ENCODE measurements at regions not wholly inside any gene's neighbourhood (a gene's known extent, or its start where the extent isn't known, plus 50 kb on each side); places are given as distances from the start of the nearest gene placed in this dataset.
"Not testable (repeated sequence)": the region's sequence is repeated elsewhere in the genome, so short reads cannot be mapped to it uniquely, and the experiment has no call there.

DNA sequence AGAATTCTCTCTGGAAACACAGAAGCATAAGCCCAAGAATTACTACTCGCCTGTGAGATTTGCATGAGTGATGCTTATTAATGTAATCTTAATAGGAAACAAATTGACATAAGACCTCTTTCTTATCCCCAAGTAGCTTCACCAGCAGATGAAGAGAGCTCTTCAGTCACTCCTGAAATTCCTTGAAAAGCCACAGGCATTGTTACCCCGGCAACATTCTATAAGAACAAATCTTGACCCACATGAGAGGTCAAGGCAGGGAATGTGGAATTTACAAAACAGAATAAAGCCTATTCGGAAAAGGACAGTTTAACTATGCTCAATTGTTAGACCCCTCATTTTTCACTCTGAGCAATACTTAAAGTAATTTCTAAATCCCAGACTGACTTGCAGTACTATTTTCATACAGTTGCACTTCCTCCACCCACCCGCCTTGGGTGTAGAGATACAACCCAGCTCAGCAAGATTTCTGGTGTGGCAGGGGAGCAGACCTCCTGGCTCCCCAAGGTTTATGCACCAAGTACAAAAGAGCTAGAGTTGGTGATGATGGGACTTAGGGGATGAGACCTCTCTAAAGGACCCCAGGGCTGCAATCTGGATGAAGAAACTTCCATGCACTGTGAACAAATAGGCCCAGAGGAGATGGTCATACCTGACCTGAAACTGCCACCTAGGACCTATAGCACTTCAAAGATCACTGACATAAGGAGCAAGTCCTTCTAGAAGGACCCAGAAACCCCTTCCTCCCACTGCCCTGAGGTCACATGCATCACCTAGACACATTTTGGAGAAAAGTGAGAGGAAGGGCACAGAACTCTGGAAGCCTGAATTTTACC lies 242.1 kb downstream of the ZNF608 start:
- no peak for DNase-seq

DNA sequence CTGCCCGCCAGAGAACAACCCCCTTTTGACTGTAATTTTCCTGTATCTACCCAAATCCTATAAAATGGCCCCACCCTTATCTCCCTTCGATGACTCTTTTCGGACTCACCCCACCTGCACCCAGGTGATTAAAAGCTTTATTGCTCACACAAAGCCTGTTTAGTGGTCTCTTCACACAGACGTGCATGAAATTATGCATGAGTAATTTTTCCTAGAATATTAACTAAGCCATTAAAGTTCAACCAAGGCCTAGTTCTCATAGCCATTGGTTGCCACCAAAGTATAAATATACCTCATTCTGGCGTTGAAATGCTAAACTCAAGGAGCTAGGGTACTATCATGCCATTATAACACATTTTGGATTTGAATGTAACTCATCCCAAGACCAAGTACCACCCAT lies 243.9 kb downstream of the ZNF608 start:
- DNase-seq, result no peak

DNA sequence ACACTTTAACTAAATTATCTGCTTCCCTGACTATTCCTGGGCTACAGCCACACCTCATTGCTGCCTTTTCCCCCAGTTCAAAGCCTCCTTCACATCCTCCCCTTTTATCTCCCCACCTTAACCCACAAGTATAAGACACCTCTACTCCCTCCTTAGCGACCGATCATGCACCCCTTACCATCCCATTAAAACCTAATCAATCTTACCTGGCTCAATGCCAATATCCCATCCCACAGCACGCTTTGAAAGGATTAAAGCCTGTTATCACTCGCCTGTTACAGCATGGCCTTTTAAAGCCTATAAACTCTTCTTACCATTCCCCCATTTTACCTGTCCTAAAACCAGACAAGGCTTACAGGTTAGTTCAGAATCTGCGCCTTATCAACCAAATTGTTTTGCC lies 246.6 kb downstream of the ZNF608 start:
- DNase-seq, result not testable (repeated sequence)

DNA sequence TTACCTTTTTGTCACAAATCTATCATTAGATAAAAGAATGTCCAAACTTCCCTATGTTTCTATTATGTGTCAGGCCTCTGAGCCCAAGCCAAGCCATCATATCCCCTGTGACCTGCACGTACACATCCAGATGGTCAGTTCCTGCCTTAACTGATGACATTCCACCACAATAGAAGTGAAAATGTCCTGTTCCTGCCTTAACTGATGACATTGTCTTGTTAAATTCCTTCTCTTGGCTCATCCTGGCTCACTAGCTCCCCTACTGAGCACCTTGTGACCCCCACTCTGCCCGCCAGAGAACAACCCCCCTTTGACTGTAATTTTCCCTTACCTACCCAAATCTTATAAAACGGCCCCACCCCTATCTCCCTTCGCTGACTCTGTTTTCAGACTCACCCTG lies 249.5 kb downstream of the ZNF608 start:
- not testable (repeated sequence) for DNase-seq

- DNase-seq, result no peak
These were observed 251.8 kb downstream of the ZNF608 start for GRCh38 chr5:124494540-124495116.

- no peak for DNase-seq
These were observed 253.8 kb downstream of the ZNF608 start for GRCh38 chr5:124492444-124493224.

DNA sequence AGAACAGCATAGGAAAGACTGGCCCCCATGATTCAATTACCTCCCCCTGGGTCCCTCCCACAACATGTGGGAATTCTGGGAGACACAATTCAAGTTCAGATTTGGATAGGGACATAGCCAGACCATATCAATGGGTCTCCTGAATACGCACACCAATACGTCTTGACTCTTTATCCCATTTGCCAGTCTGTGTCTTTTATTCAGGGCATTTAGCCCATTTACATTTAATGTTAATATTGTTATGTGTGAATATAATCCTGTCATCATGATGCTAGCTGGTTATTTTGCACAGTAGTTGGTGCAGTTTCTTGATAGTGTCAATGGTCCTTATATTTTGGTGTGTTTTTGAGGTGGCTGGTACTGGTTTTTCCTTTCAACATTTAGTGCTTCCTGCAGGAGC lies 256.1 kb downstream of the ZNF608 start:
- not testable (repeated sequence) for DNase-seq

DNA sequence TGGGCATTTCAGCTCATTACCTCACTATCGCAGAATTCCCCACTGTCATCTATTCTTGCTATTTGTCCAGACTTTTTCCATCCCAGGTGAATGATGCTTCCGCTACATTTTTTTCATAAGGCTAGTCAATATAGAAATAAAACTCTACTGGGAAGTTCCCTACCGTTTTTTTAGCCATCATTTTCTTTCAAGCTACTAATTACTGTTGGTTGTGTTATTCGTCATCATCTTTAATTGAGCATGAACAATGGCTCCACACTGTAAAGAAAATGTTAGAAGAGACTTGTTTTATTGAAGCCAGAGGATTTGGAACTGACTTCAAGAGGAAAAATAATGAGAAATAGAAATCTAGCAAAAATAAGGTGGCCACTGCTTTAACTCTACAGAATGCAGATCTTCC lies 265.0 kb downstream of the ZNF608 start:
- no peak for DNase-seq

GRCh38 chr5:124480964-124481363 lies 265.5 kb downstream of the ZNF608 start:
- no peak for DNase-seq

- DNase-seq, result no peak
These were observed 266.4 kb downstream of the ZNF608 start for GRCh38 chr5:124480022-124480421.

DNA sequence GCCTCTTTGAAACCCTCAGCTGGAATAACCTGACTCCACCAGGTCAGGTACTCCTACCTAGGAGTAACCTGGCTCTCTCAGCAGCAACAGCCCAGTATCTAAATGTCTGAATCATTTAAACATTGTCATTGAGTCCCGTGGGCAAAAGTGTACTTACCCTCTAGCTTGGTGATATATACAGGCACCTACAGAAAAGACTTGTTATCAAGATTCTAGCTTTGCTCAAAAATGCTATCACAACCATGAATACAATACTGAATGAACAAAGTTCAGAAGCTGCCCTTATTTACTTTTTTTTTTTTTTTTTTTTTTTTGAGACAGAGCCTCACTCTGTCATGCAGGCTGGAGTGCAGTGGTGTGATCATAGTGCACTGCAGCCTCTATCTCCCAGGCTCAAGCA lies 268.2 kb downstream of the ZNF608 start:
- no peak for DNase-seq

- no peak for DNase-seq
These were observed 268.9 kb downstream of the ZNF608 start for GRCh38 chr5:124477577-124477976.

DNA sequence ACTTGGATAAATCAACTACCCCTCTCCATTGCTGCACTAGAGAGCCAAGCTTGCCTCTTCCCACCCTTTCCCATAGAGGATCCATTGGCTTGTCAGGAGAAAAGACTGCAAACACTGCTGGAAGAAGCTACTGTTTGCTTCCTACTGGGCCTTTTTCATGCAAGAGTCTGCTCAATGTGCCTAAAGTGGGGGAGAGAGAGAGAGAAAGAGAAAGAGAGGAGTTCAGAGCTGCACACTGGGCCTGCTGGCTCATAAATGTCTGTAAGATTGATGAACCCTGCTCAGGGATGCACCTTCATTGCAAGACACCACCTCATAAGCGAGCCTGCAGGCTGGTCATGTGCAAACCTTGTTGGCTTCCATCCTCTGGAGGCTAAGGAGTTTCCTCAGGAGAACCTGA lies 269.4 kb downstream of the ZNF608 start:
- DNase-seq, result no peak

DNA sequence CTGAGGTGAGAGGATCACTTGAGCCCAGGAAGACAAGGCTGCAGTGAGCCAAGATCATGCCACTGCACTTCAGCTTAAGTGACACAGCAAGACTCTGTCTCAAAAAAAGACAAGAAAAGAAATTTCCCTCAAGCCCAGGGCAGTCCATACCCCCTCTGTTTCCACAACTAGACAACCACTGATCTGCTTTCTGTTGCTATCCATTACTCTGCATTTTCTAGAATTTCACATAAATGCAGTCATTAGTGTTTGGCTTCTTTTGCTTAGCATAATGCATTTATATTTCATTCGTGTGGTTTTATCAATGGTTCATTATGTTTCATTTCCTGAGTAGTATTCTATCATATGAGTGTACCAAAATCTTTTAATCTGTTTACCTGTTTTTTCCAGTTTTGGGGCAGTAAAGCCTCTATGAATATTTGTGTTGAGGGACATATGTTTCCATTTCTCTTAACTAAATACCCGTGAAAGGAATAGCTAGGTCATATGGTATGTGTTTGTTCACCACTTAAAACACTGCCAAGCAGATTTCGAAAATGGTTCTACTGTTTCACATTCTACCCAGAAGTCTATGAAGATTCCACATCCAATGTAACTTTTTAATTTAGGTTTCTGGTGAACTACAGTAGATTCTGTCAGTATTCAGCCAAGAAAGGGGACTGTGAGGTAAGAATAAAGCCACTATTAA lies 271.8 kb downstream of the ZNF608 start:
- no peak for DNase-seq

DNA sequence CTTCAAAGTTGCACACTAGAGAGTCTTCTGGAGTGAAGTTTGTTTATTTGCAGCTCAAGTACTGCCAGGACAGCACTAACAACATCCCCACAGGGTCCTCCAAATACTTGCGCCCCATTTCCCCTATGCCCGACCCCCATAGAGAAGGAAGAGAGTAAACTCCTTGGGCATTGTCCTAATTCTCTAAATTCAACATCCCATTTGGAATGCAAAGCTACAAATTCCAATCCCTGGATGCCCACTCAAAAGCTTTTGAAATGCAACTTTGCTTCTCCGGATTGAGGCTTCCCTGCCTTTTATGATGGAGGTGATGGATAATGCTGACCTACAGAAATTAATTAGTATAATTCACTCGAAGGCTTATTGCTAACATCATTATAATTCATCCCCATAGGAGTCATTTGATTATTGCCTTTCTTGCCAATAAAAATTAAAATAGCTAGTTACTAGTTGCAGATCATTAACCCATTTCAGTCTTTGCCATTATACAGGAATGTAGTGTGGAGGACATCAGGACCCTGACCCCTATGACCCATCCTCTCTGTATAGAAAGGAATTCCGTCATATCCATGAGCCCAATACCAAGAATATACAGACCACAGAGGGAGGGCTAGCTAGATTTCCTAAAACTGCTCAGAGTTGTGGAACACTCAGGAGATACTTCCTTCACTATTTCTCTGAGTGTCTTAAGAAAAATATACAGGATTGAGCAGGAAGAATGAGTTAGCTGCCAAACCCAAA lies 277.6 kb downstream of the ZNF608 start:
- DNase-seq, result no peak

DNA sequence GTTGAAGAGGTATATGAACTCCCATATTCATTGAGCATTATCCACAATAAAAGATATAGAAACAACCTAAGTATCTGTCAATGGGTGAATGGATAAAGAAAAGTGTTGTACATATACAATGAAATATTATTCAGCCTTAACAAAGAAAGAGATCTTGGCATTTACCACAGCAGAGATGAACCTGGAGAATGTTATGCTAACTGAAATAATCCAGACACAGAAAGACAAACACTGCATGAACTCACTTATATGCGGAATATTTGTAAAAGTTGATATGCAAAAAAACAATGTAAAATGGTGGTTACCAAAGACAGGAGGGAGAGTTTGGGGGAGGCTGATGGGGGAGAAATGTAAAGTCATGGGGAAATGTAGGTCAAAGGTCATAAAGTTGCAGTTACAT lies 278.7 kb downstream of the ZNF608 start:
- no peak for DNase-seq

GRCh38 chr5:124466011-124466410 lies 280.4 kb downstream of the ZNF608 start:
- DNase-seq, result no peak

DNA sequence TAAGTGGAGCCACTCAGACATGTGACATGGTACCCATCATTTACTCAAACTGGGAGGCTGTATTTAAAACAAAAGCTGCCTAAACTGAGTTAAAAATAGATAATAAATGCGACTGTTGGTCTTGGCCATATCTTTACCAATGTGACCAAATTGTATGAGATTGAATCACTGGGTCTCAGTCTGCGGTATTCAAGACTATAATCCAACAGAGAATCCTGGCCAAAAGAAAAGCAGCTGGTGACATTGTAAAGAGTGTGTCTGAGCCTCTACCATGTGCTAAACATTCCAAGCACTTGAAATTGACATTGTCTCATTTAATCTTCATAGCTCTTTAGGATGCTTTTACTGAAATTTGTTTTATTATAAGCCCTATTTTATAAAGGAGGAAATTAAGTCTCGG lies 282.6 kb downstream of the ZNF608 start:
- no peak for DNase-seq

DNA sequence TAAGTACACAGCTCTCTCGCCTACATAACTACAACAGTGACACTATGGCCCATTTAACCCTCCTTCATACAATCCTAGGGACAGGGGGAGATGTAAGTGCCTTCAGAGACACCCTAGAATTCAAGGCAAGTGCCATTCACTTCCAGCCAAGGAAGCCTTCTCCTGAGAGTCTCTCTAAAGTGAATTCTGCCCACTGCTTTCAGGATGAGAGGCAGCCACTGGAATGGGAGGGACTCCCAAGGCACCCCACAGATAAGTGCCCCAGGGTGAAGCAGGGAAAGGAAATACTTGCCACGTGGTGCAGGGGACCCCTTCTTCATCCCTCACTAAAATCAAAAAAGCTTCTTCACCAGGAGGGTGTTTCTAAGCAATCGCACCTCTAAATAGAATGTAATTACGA lies 283.7 kb downstream of the ZNF608 start:
- no peak for DNase-seq

GRCh38 chr5:124461941-124462340 lies 284.5 kb downstream of the ZNF608 start:
- DNase-seq, result no peak

DNA sequence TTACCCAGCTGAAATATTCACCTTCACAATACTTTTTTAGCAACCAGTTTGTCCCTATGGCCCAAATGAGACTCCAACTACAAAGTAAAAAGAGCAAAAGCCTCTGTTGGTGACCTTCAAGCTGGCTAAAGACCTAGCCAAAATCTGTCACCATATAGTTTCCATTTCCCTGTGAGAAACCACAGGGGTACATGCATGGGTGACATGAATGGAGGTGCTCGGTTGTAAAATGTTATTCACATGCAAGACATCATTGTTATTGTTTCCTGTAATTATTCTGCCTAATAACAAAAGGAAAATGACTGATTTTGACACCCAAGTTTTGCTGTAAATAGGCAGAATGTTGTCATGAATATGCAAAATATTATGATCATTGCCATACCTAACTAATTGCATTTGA lies 285.3 kb downstream of the ZNF608 start:
- DNase-seq, result no peak

- no peak for DNase-seq
These were observed 285.8 kb downstream of the ZNF608 start for GRCh38 chr5:124460642-124461041.

GRCh38 chr5:124459984-124460383 lies 286.5 kb downstream of the ZNF608 start:
- no peak for DNase-seq
